ENCODE measurements at regions not wholly inside any gene's neighbourhood (a gene's known extent, or its start where the extent isn't known, plus 50 kb on each side); places are given as distances from the start of the nearest gene placed in this dataset.

GRCh38 chr4:64503416-64503815 is 94.2 kb upstream of the TECRL start:
- ATAC-seq, result no peak
- H3K36me3 Mint-ChIP-seq, result no peaks in the 10 kb centered on the region
- TF ChIP-seq CTCF (IDR thresholded peaks at IDR 0.05), result no peak

DNA sequence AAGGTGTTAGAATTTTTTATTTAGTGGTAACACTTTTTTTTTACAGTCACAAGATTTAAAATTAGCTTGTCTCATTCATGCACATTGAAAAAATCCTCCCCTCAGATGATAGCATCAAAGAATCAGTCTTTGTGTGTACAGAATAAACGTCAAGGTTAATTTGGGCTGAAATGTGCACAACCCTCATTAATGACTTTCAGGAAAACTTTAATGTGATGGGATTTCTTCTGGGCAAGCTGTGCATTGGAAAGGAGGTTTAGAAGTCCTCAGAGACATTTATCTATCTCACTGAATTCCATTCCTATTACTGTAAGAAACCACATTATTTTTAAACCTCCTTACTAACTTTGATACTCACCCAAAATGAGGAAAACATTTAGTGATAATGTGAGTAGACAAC is 88.2 kb upstream of the TECRL start:
- no peaks in the 10 kb centered on the region for H3K9me3 ChIP-seq (ENCODE audit: control insufficient read depth, insufficient read depth, low read length)
- Mint-ChIP-seq H3K4me3 (no peak overlapping the region), H3K27me3 (ENCODE audit: low read depth in 2 of 2) (no peaks in the 10 kb centered on the region), H3K4me1 (no peaks in the 10 kb centered on the region), H3K36me3 (no peaks in the 10 kb centered on the region), H3K9me3 (peaks cover 2 to 10% of the 10 kb centered on the region in 2 donors), H3K27ac (no peak overlapping the region)
- WGBS (ENCODE audit: insufficient coverage), result 40% methylated on average over 1 of the region's 1 CpG
- no peak for TF ChIP-seq CTCF (IDR thresholded peaks at IDR 0.05)
- no peak for DNase-seq
- no peaks in the 10 kb centered on the region for H3K36me3 ChIP-seq (ENCODE audit: control insufficient read depth, insufficient read depth, low read length)
- H3K4me3 ChIP-seq (ENCODE audit: low read length), result no peak overlapping the region
- no peaks in the 10 kb centered on the region for H3K27me3 ChIP-seq (ENCODE audit: control insufficient read depth, insufficient read depth, low read length)
- no peak for ATAC-seq
- H3K27ac ChIP-seq (ENCODE audit: low read length), result no peak overlapping the region
- H3K4me1 ChIP-seq (ENCODE audit: control insufficient read depth, insufficient read depth, low read length), result no peaks in the 10 kb centered on the region
- intact Hi-C loops (cut with micrococcal nuclease), result no loop called here

More at GRCh38 chr4:64503416-64503815, 94.2 kb upstream of the TECRL start:
- no peaks in the 10 kb centered on the region for H3K36me3 ChIP-seq (ENCODE audit: control insufficient read depth, insufficient read depth, low read length)
- no CpG with 5 or more reads among the region's 2 CpGs for WGBS (ENCODE audit: insufficient coverage)
- no peak overlapping the region for H3K27ac Mint-ChIP-seq
- no peak overlapping the region for H3K4me3 Mint-ChIP-seq
- no peaks in the 10 kb centered on the region for H3K4me1 ChIP-seq (ENCODE audit: control insufficient read depth, insufficient read depth, low read length)
- no peaks in the 10 kb centered on the region for H3K9me3 ChIP-seq (ENCODE audit: control insufficient read depth, insufficient read depth, low read length)
- peaks cover 4 to 17% of the 10 kb centered on the region in 2 donors for H3K9me3 Mint-ChIP-seq
- H3K27ac ChIP-seq (ENCODE audit: low read length), result no peak overlapping the region
- H3K27me3 ChIP-seq (ENCODE audit: control insufficient read depth, insufficient read depth, low read length), result no peaks in the 10 kb centered on the region
- H3K27me3 Mint-ChIP-seq (ENCODE audit: low read depth in 2 of 2), result no peaks in the 10 kb centered on the region
- intact Hi-C loops (cut with micrococcal nuclease), result no loop called here
- DNase-seq, result no peak
- no peaks in the 10 kb centered on the region for H3K4me1 Mint-ChIP-seq
- no peak overlapping the region for H3K4me3 ChIP-seq (ENCODE audit: low read length)

- no peak for DNase-seq
- intact Hi-C loops (cut with micrococcal nuclease), result no loop called here
- Mint-ChIP-seq H3K4me1 (no peaks in the 10 kb centered on the region), H3K27ac (no peak overlapping the region), H3K4me3 (no peak overlapping the region), H3K27me3 (ENCODE audit: low read depth in 2 of 2) (no peaks in the 10 kb centered on the region), H3K36me3 (no peaks in the 10 kb centered on the region), H3K9me3 (peaks cover 4 to 10% of the 10 kb centered on the region in 2 donors)
- H3K36me3 ChIP-seq (ENCODE audit: control insufficient read depth, insufficient read depth, low read length), result no peaks in the 10 kb centered on the region
- no peaks in the 10 kb centered on the region for H3K27me3 ChIP-seq (ENCODE audit: control insufficient read depth, insufficient read depth, low read length)
- WGBS (ENCODE audit: insufficient coverage), result no CpG with 5 or more reads among the region's 1 CpG
- H3K9me3 ChIP-seq (ENCODE audit: control insufficient read depth, insufficient read depth, low read length), result no peaks in the 10 kb centered on the region
- H3K4me1 ChIP-seq (ENCODE audit: control insufficient read depth, insufficient read depth, low read length), result no peaks in the 10 kb centered on the region
- no peak for TF ChIP-seq CTCF (IDR thresholded peaks at IDR 0.05)
- no peak overlapping the region for H3K4me3 ChIP-seq (ENCODE audit: low read length)
- no peak for ATAC-seq
- H3K27ac ChIP-seq (ENCODE audit: low read length), result no peak overlapping the region
Observed at GRCh38 chr4:64495946-64496345, 86.7 kb upstream of the TECRL start.

GRCh38 chr4:64489628-64490027 is 80.4 kb upstream of the TECRL start:
- Mint-ChIP-seq H3K4me1 (no peaks in the 10 kb centered on the region), H3K4me3 (no peak overlapping the region), H3K9me3 (peaks cover 6 to 14% of the 10 kb centered on the region in 2 donors), H3K27me3 (ENCODE audit: low read depth in 2 of 2) (no peaks in the 10 kb centered on the region), H3K27ac (no peak overlapping the region), H3K36me3 (no peaks in the 10 kb centered on the region)
- no peak overlapping the region for H3K27ac ChIP-seq (ENCODE audit: low read length)
- DNase-seq (no peak), ATAC-seq (no peak)
- no peaks in the 10 kb centered on the region for H3K36me3 ChIP-seq (ENCODE audit: control insufficient read depth, insufficient read depth, low read length)
- 44% methylated on average over 2 of the region's 2 CpGs for WGBS (ENCODE audit: insufficient coverage)
- no peak for TF ChIP-seq CTCF (IDR thresholded peaks at IDR 0.05)
- intact Hi-C loops (cut with micrococcal nuclease), result no loop called here
- H3K27me3 ChIP-seq (ENCODE audit: control insufficient read depth, insufficient read depth, low read length), result no peaks in the 10 kb centered on the region
- no peak overlapping the region for H3K4me3 ChIP-seq (ENCODE audit: low read length)
- no peaks in the 10 kb centered on the region for H3K4me1 ChIP-seq (ENCODE audit: control insufficient read depth, insufficient read depth, low read length)
- no peaks in the 10 kb centered on the region for H3K9me3 ChIP-seq (ENCODE audit: control insufficient read depth, insufficient read depth, low read length)
